NCI-H526 (cell line): ENCODE measurements at regions not wholly inside any gene's neighbourhood (a gene's known extent, or its start where the extent isn't known, plus 50 kb on each side); places are given as distances from the start of the nearest gene placed in this dataset.
"Not testable (repeated sequence)": the region's sequence is repeated elsewhere in the genome, so short reads cannot be mapped to it uniquely, and the experiment has no call there.

Experiments used
- DNase-seq, 2 experiments: peaks; one replicate each; lab custom pipeline; 2025; lab: John Stamatoyannopoulos, UW

- DNase-seq, result no peak
Observed at GRCh38 chrX:109782994-109783700, 50.1 kb upstream of the ACSL4 start.

- DNase-seq, result no peak
Observed at GRCh38 chrX:109783701-109784079, 50.6 kb upstream of the ACSL4 start.

- DNase-seq, result no peak
Observed at GRCh38 chrX:109785053-109785452, 52.0 kb upstream of the ACSL4 start.

GRCh38 chrX:109790511-109790910 is 57.5 kb upstream of the ACSL4 start:
- DNase-seq, result not testable (repeated sequence)

GRCh38 chrX:109793191-109793590 is 60.1 kb upstream of the ACSL4 start:
- no peak for DNase-seq

- no peak for DNase-seq
Observed at GRCh38 chrX:109795682-109796081, 62.6 kb upstream of the ACSL4 start.

- no peak for DNase-seq
Observed at GRCh38 chrX:109797311-109797975, 64.4 kb upstream of the ACSL4 start.

- DNase-seq, result no peak
Observed at GRCh38 chrX:109812236-109812635, 79.2 kb upstream of the ACSL4 start.

- no peak for DNase-seq
Observed at GRCh38 chrX:109813236-109813635, 80.2 kb upstream of the ACSL4 start.

- peak; percentile 65 to 72 for DNase-seq
Observed at GRCh38 chrX:109818976-109819375, 85.9 kb upstream of the ACSL4 start.

- DNase-seq, result peak; percentile 12 to 22
Observed at GRCh38 chrX:109822861-109823260, 89.8 kb upstream of the ACSL4 start.

GRCh38 chrX:109826954-109827708 is 94.1 kb upstream of the ACSL4 start:
- DNase-seq, result peak; percentile 61 to 76

- DNase-seq, result no peak
Observed at GRCh38 chrX:109827772-109828171, 94.7 kb upstream of the ACSL4 start.

- no peak for DNase-seq
Observed at GRCh38 chrX:109830157-109830703, 97.2 kb upstream of the ACSL4 start.

- no peak for DNase-seq
Observed at GRCh38 chrX:109830704-109831206, 97.7 kb upstream of the ACSL4 start.

GRCh38 chrX:109831326-109831985 is 98.4 kb upstream of the ACSL4 start:
- DNase-seq, result peak in 1 of 2 experiments; percentile 6

- DNase-seq, result no peak
Observed at GRCh38 chrX:109839694-109840567, 106.9 kb upstream of the ACSL4 start.

GRCh38 chrX:109840585-109840984 is 107.5 kb upstream of the ACSL4 start:
- no peak for DNase-seq

- DNase-seq, result no peak
Observed at GRCh38 chrX:109841257-109841656, 108.2 kb upstream of the ACSL4 start.

GRCh38 chrX:109841869-109842579 is 109.0 kb upstream of the ACSL4 start:
- no peak for DNase-seq
